ENCODE measurements at regions not wholly inside any gene's neighbourhood (a gene's known extent, or its start where the extent isn't known, plus 50 kb on each side); places are given as distances from the start of the nearest gene placed in this dataset.

DNA sequence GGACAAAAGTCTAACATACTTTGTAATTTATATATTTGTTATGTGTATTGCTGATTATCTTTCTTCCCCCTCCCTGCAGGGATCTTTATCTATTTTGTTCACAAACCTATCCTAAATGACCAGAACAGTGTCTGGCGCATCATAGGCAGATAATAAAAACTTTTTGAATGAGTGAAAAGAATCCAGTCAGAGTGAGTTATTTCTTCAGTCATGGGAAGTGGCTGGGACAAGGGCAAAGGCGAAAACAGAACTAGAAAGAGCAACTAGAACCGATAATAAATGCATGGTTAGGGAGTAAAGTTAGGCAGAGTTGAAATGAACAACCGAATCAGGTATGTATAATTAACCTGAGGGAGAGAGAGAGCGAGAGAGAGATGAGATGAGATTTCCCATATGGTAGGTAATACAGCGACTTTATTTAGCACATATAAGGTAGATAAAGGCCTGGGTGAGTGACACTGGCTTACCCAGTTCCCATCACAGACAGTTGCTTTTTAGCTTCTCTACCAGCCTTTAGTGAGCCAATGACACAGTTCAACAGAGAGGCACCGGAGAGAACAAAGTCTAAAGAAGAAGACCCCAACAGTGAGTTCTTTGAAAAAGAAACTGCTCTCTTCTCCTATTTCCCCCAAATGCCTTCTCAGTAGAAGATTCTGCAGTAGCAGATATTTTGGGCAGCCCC is 59.1 kb upstream of the EML4 start:
- no peaks in the 10 kb centered on the region for H3K36me3 ChIP-seq (ENCODE audit: control insufficient read depth in 2 of 2, insufficient read depth in 1 of 2, low read length in 2 of 2)
- ChIA-PET POLR2A (no interaction called here), CTCF (interaction anchor here (0.6 kb wide), 2 partner anchors 65 to 138 kb away, joined by 3 read pairs; no protein-coding TSS in a partner anchor)
- TF ChIP-seq, protein P1, sequence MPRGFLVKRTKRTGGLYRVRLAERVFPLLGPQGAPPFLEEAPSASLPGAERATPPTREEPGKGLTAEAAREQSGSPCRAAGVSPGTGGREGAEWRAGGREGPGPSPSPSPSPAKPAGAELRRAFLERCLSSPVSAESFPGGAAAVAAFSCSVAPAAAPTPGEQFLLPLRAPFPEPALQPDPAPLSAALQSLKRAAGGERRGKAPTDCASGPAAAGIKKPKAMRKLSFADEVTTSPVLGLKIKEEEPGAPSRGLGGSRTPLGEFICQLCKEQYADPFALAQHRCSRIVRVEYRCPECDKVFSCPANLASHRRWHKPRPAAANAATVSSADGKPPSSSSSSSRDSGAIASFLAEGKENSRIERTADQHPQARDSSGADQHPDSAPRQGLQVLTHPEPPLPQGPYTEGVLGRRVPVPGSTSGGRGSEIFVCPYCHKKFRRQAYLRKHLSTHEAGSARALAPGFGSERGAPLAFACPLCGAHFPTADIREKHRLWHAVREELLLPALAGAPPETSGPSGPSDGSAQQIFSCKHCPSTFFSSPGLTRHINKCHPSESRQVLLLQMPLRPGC (tag by site-specific recombination; IDR thresholded peaks at IDR 0.05) = no peak
- TF ChIP-seq ZNF404 (tag by site-specific recombination; IDR thresholded peaks at IDR 0.05) = no peak
- no peak for TF ChIP-seq TCF7L2 (IDR thresholded peaks at IDR 0.05; ENCODE audit: borderline replicate concordance, low read depth, low read length)
- TF ChIP-seq ZNF660 (tag by site-specific recombination; IDR thresholded peaks at IDR 0.05) = no peak
- TF ChIP-seq, protein P2, sequence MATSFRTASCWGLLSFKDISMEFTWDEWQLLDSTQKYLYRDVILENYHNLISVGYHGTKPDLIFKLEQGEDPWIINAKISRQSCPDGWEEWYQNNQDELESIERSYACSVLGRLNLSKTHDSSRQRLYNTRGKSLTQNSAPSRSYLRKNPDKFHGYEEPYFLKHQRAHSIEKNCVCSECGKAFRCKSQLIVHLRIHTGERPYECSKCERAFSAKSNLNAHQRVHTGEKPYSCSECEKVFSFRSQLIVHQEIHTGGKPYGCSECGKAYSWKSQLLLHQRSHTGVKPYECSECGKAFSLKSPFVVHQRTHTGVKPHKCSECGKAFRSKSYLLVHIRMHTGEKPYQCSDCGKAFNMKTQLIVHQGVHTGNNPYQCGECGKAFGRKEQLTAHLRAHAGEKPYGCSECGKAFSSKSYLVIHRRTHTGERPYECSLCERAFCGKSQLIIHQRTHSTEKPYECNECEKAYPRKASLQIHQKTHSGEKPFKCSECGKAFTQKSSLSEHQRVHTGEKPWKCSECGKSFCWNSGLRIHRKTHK (tag by site-specific recombination; IDR thresholded peaks at IDR 0.05) = no peak
- no peak for TF ChIP-seq ZNF292 (tag by site-specific recombination; IDR thresholded peaks at IDR 0.05; ENCODE audit: borderline replicate concordance, low read depth)
- no peak overlapping the region for H3K4me3 ChIP-seq (ENCODE audit: low read depth, low read length)
- no peaks in the 10 kb centered on the region for H3K4me1 ChIP-seq (ENCODE audit: control insufficient read depth, insufficient read depth, low read length)
- no peaks in the 10 kb centered on the region for H3K9me3 ChIP-seq (ENCODE audit: control insufficient read depth, insufficient read depth, low read depth, low read length)
- no peak overlapping the region for H3K27ac ChIP-seq (ENCODE audit: extremely low read depth, low read depth, low read length)

DNA sequence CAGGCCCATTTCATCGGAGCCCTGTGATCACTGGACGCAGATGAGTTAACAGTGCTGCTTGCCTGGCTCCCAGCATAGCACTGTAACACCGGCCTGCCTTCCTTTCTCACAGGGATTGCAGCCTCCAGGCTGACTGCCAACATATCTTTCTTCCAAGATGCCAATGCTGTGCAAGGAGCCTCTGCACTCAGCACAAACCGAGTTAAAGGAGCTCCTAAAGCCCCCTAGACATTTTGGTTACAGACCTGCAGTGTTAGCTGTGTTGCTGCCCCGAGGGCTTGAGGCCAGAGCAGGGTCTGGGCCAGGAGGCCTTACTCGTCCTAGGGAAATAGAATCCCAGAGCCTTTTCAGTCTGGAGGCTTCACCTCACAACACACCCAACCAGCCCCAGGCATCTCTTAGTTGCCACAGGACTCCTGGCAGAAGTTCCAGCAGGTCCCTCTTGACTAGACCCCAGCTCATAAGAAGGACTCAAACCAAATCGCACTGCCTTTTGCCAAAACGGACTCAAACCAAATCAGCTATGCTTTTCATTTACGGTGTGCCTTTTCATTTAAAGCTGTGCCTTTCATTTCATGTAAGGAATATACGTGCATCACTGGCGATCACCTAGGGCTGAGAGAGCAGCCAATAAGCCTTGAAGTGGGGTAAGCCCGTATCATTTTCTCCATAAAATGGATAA is 58.4 kb upstream of the EML4 start:
- TF ChIP-seq HOXC10 (CRISPR knock-in tag; IDR thresholded peaks at IDR 0.05) (no peak), ZNF114 (tag by site-specific recombination; IDR thresholded peaks at IDR 0.05) (no peak), ZNF292 (tag by site-specific recombination; IDR thresholded peaks at IDR 0.05; ENCODE audit: borderline replicate concordance, low read depth) (no peak), KLF7 (tag by site-specific recombination; IDR thresholded peaks at IDR 0.05; ENCODE audit: borderline replicate concordance) (no peak)
- ChIA-PET CTCF (no interaction called here), POLR2A (no interaction called here)
- Histone ChIP-seq H3K36me3 (ENCODE audit: control insufficient read depth in 2 of 2, insufficient read depth in 1 of 2, low read length in 2 of 2) (no peaks in the 10 kb centered on the region), H3K27ac (ENCODE audit: extremely low read depth, low read depth, low read length) (no peak overlapping the region), H3K9me3 (ENCODE audit: control insufficient read depth, insufficient read depth, low read depth, low read length) (no peaks in the 10 kb centered on the region), H3K4me3 (ENCODE audit: low read depth, low read length) (no peak overlapping the region), H3K4me1 (ENCODE audit: control insufficient read depth, insufficient read depth, low read length) (no peaks in the 10 kb centered on the region)

GRCh38 chr2:42112418-42112817 is 56.7 kb upstream of the EML4 start:
- ChIA-PET POLR2A (no interaction called here), CTCF (interaction anchor here (0.9 to 1.1 kb wide), 2 partner anchors 10 to 259 kb away, joined by 3 read pairs; no protein-coding TSS in a partner anchor)
- Histone ChIP-seq H3K27ac (ENCODE audit: extremely low read depth, low read depth, low read length) (no peak overlapping the region), H3K36me3 (ENCODE audit: control insufficient read depth in 2 of 2, insufficient read depth in 1 of 2, low read length in 2 of 2) (no peaks in the 10 kb centered on the region), H3K4me1 (ENCODE audit: control insufficient read depth, insufficient read depth, low read length) (peaks cover under 1% of the 10 kb centered on the region; the same call in 1 of the 2 replicates), H3K4me3 (ENCODE audit: low read depth, low read length) (no peak overlapping the region), H3K9me3 (ENCODE audit: control insufficient read depth, insufficient read depth, low read depth, low read length) (no peaks in the 10 kb centered on the region)
- TF ChIP-seq ZNF184 (tag by site-specific recombination; IDR thresholded peaks at IDR 0.05) = no peak
- no peak for TF ChIP-seq TRIM28 (IDR thresholded peaks at IDR 0.05; ENCODE audit: borderline replicate concordance, low read length)
- no peak for TF ChIP-seq HOXC10 (CRISPR knock-in tag; IDR thresholded peaks at IDR 0.05)
- no peak for TF ChIP-seq ZNF571 (tag by site-specific recombination; IDR thresholded peaks at IDR 0.05)
- no peak for TF ChIP-seq ZNF169 (tag by site-specific recombination; IDR thresholded peaks at IDR 0.05)
- no peak for TF ChIP-seq ZNF623 (tag by site-specific recombination; IDR thresholded peaks at IDR 0.05)
- no peak for TF ChIP-seq IKZF3 (tag by site-specific recombination; IDR thresholded peaks at IDR 0.05)
- no peak for TF ChIP-seq ZNF280C (tag by site-specific recombination; IDR thresholded peaks at IDR 0.05)
- TF ChIP-seq PBX3 (CRISPR knock-in tag; IDR thresholded peaks at IDR 0.05) = no peak
